Muscle of leg (tissue), 3 donors: ENCODE measurements at regions not wholly inside any gene's neighbourhood (a gene's known extent, or its start where the extent isn't known, plus 50 kb on each side); places are given as distances from the start of the nearest gene placed in this dataset.

Source experiments
- DNase-seq: peaks from one replicate; pipeline ENCODE4 v3.0.0; 2013
- H3K27ac ChIP-seq: one replicate; pipeline ENCODE4 v1.5.1; 2013; ENCODE audit warnings: mild to moderate bottlenecking, low read length, control low read depth
- H3K27me3 ChIP-seq: one replicate; pipeline ENCODE4 v1.6.1; 2013; ENCODE audit warnings: low read length; ENCODE audit not compliant: control insufficient read depth, insufficient read depth
- H3K36me3 ChIP-seq: one replicate; pipeline ENCODE4 v1.6.1; 2013; ENCODE audit warnings: low read length; ENCODE audit not compliant: control insufficient read depth, insufficient read depth
- H3K4me1 ChIP-seq: one replicate; pipeline ENCODE4 v1.6.1; 2013; ENCODE audit warnings: low read length; ENCODE audit not compliant: control insufficient read depth, insufficient read depth
- H3K4me3 ChIP-seq: one replicate; pipeline ENCODE4 v1.5.1; 2013; ENCODE audit warnings: low read length, control low read depth
- H3K9me3 ChIP-seq: replicated peaks from 2 replicates; pipeline ENCODE4 v1.6.1; 2013; ENCODE audit warnings: low read depth, low read length; ENCODE audit not compliant: control insufficient read depth
- WGBS: methylation state at CpG from one replicate; pipeline ENCODE4 v1.1.5; 2013; ENCODE audit warnings: missing lambda C conversion rate; ENCODE audit not compliant: insufficient coverage; 5-methylcytosine and 5-hydroxymethylcytosine counted together

- WGBS: no CpG with 5 or more reads among the region's 2 CpGs
- no peak for DNase-seq
- Histone ChIP-seq H3K27ac (no peak overlapping the region), H3K9me3 (no peaks in the 10 kb centered on the region), H3K4me3 (no peak overlapping the region), H3K27me3 (no peaks in the 10 kb centered on the region), H3K36me3 (no peaks in the 10 kb centered on the region), H3K4me1 (peaks cover 4% of the 10 kb centered on the region)
Measured at GRCh38 chr20:11111191-11111590, 437.4 kb upstream of the JAG1 start.

GRCh38 chr20:11112832-11113231, 439.0 kb upstream of the JAG1 start:
- Histone ChIP-seq H3K4me1 (peaks cover 4% of the 10 kb centered on the region), H3K27me3 (no peaks in the 10 kb centered on the region), H3K4me3 (no peak overlapping the region), H3K27ac (no peak overlapping the region), H3K9me3 (no peaks in the 10 kb centered on the region), H3K36me3 (no peaks in the 10 kb centered on the region)
- WGBS: no CpG with 5 or more reads among the region's 2 CpGs
- DNase-seq: no peak

- DNase-seq: no peak
- no peak overlapping the region for H3K27ac ChIP-seq
Measured at GRCh38 chr20:11114382-11114781, 440.6 kb upstream of the JAG1 start.

GRCh38 chr20:11117808-11118528, 444.2 kb upstream of the JAG1 start:
- 100% methylated on average over 1 of the region's 2 CpGs for WGBS
- Histone ChIP-seq H3K4me1 (no peaks in the 10 kb centered on the region), H3K4me3 (no peak overlapping the region), H3K36me3 (no peaks in the 10 kb centered on the region), H3K27ac (no peak overlapping the region), H3K9me3 (no peaks in the 10 kb centered on the region), H3K27me3 (no peaks in the 10 kb centered on the region)
- DNase-seq: no peak

More at GRCh38 chr20:11114382-11114781, 440.6 kb upstream of the JAG1 start:
- no peaks in the 10 kb centered on the region for H3K27me3 ChIP-seq
- H3K9me3 ChIP-seq: no peaks in the 10 kb centered on the region
- H3K4me3 ChIP-seq: no peak overlapping the region
- H3K4me1 ChIP-seq: no peaks in the 10 kb centered on the region
- H3K36me3 ChIP-seq: no peaks in the 10 kb centered on the region

GRCh38 chr20:11118802-11119380, 445.1 kb upstream of the JAG1 start:
- H3K9me3 ChIP-seq: no peaks in the 10 kb centered on the region
- no peaks in the 10 kb centered on the region for H3K4me1 ChIP-seq
- no peak overlapping the region for H3K27ac ChIP-seq
- H3K4me3 ChIP-seq: no peak overlapping the region
- DNase-seq: no peak
- no peaks in the 10 kb centered on the region for H3K36me3 ChIP-seq
- WGBS: 71% methylated on average over 4 of the region's 4 CpGs
- H3K27me3 ChIP-seq: no peaks in the 10 kb centered on the region

GRCh38 chr20:11119573-11119972, 445.8 kb upstream of the JAG1 start:
- Histone ChIP-seq H3K27ac (no peak overlapping the region), H3K27me3 (no peaks in the 10 kb centered on the region), H3K4me3 (no peak overlapping the region), H3K4me1 (no peaks in the 10 kb centered on the region), H3K36me3 (no peaks in the 10 kb centered on the region), H3K9me3 (no peaks in the 10 kb centered on the region)
- no peak for DNase-seq
- WGBS: 66% methylated on average over 2 of the region's 3 CpGs

- WGBS: 60% methylated on average over 1 of the region's 4 CpGs
- no peak for DNase-seq
- Histone ChIP-seq H3K27ac (no peak overlapping the region), H3K4me1 (no peaks in the 10 kb centered on the region), H3K27me3 (no peaks in the 10 kb centered on the region), H3K9me3 (no peaks in the 10 kb centered on the region), H3K36me3 (no peaks in the 10 kb centered on the region), H3K4me3 (no peak overlapping the region)
Measured at GRCh38 chr20:11120431-11120830, 446.6 kb upstream of the JAG1 start.

- Histone ChIP-seq H3K27ac (no peak overlapping the region), H3K27me3 (no peaks in the 10 kb centered on the region), H3K36me3 (no peaks in the 10 kb centered on the region), H3K4me3 (no peak overlapping the region), H3K4me1 (no peaks in the 10 kb centered on the region), H3K9me3 (no peaks in the 10 kb centered on the region)
- peak; percentile 23 for DNase-seq
- 33% methylated on average over 1 of the region's 2 CpGs for WGBS
Measured at GRCh38 chr20:11124849-11125505, 451.2 kb upstream of the JAG1 start.

- H3K4me3 ChIP-seq: no peak overlapping the region
- H3K4me1 ChIP-seq: no peaks in the 10 kb centered on the region
- no peaks in the 10 kb centered on the region for H3K9me3 ChIP-seq
- no peaks in the 10 kb centered on the region for H3K36me3 ChIP-seq
- peak overlapping the region; percentile 49 for H3K27ac ChIP-seq
- H3K27me3 ChIP-seq: no peaks in the 10 kb centered on the region
- peak; percentile 98 for DNase-seq
- WGBS: 50% methylated on average over 1 of the region's 3 CpGs
Measured at GRCh38 chr20:11128220-11128718, 454.5 kb upstream of the JAG1 start.

- no CpG with 5 or more reads among the region's 1 CpG for WGBS
- Histone ChIP-seq H3K9me3 (no peaks in the 10 kb centered on the region), H3K27ac (peak overlapping the region; percentile 49)
Measured at GRCh38 chr20:11128721-11129120, 454.9 kb upstream of the JAG1 start.

More at GRCh38 chr20:11128721-11129120, 454.9 kb upstream of the JAG1 start:
- no peaks in the 10 kb centered on the region for H3K27me3 ChIP-seq
- no peak overlapping the region for H3K4me3 ChIP-seq
- DNase-seq: no peak
- H3K4me1 ChIP-seq: no peaks in the 10 kb centered on the region
- no peaks in the 10 kb centered on the region for H3K36me3 ChIP-seq
